ENCODE measurements at regions not wholly inside any gene's neighbourhood (a gene's known extent, or its start where the extent isn't known, plus 50 kb on each side); places are given as distances from the start of the nearest gene placed in this dataset.

- in situ Hi-C loops (cut with HindIII; ENCODE audit: low pct_unique_long_range_greater_than_20kb, low sequenced_read_pairs): no loop called here
- TF ChIP-seq JUND (IDR thresholded peaks at IDR 0.05; ENCODE audit: low read depth): no peak
- DNase-seq (ENCODE audit: low read depth in 1 of 2, low spot score in 1 of 2): no peak
These were observed 103.4 kb downstream of the EVX1 start for GRCh38 chr7:27345997-27346396.

GRCh38 chr7:27346531-27347275, 104.1 kb downstream of the EVX1 start:
- in situ Hi-C loops (cut with HindIII; ENCODE audit: low pct_unique_long_range_greater_than_20kb, low sequenced_read_pairs): no loop called here
- peak; percentile 64; the same call in 1 of the 2 replicates for TF ChIP-seq JUND (IDR thresholded peaks at IDR 0.05; ENCODE audit: low read depth)
- DNase-seq (ENCODE audit: low read depth in 1 of 2, low spot score in 1 of 2): peak; percentile 55 to 96

GRCh38 chr7:27347276-27347640, 104.7 kb downstream of the EVX1 start:
- in situ Hi-C loops (cut with HindIII; ENCODE audit: low pct_unique_long_range_greater_than_20kb, low sequenced_read_pairs): no loop called here
- no peak for DNase-seq (ENCODE audit: low read depth in 1 of 2, low spot score in 1 of 2)
- no peak for TF ChIP-seq JUND (IDR thresholded peaks at IDR 0.05; ENCODE audit: low read depth)

- TF ChIP-seq JUND (IDR thresholded peaks at IDR 0.05; ENCODE audit: low read depth): no peak
- peak in 1 of 2 experiments; percentile 82 for DNase-seq (ENCODE audit: low read depth in 1 of 2, low spot score in 1 of 2)
- in situ Hi-C loops (cut with HindIII; ENCODE audit: low pct_unique_long_range_greater_than_20kb, low sequenced_read_pairs): no loop called here
These were observed 107.0 kb downstream of the EVX1 start for GRCh38 chr7:27349621-27350020.

- TF ChIP-seq JUND (IDR thresholded peaks at IDR 0.05; ENCODE audit: low read depth): no peak
- in situ Hi-C loops (cut with HindIII; ENCODE audit: low pct_unique_long_range_greater_than_20kb, low sequenced_read_pairs): no loop called here
- DNase-seq (ENCODE audit: low read depth in 1 of 2, low spot score in 1 of 2): no peak
These were observed 108.5 kb downstream of the EVX1 start for GRCh38 chr7:27351137-27351536.

GRCh38 chr7:27351786-27352185, 109.2 kb downstream of the EVX1 start:
- in situ Hi-C loops (cut with HindIII; ENCODE audit: low pct_unique_long_range_greater_than_20kb, low sequenced_read_pairs): no loop called here
- DNase-seq (ENCODE audit: low read depth in 1 of 2, low spot score in 1 of 2): no peak
- no peak for TF ChIP-seq JUND (IDR thresholded peaks at IDR 0.05; ENCODE audit: low read depth)

GRCh38 chr7:27359181-27360125, 116.9 kb downstream of the EVX1 start:
- DNase-seq (ENCODE audit: low read depth in 1 of 2, low spot score in 1 of 2): no peak
- TF ChIP-seq JUND (IDR thresholded peaks at IDR 0.05; ENCODE audit: low read depth): no peak
- in situ Hi-C loops (cut with HindIII; ENCODE audit: low pct_unique_long_range_greater_than_20kb, low sequenced_read_pairs): no loop called here

GRCh38 chr7:27361522-27361921, 118.9 kb downstream of the EVX1 start:
- in situ Hi-C loops (cut with HindIII; ENCODE audit: low pct_unique_long_range_greater_than_20kb, low sequenced_read_pairs): no loop called here

GRCh38 chr7:27362026-27362425, 119.4 kb downstream of the EVX1 start:
- no peak for DNase-seq (ENCODE audit: low read depth in 1 of 2, low spot score in 1 of 2)
- no peak for TF ChIP-seq JUND (IDR thresholded peaks at IDR 0.05; ENCODE audit: low read depth)
- in situ Hi-C loops (cut with HindIII; ENCODE audit: low pct_unique_long_range_greater_than_20kb, low sequenced_read_pairs): no loop called here

More at GRCh38 chr7:27361522-27361921, 118.9 kb downstream of the EVX1 start:
- no peak for DNase-seq (ENCODE audit: low read depth in 1 of 2, low spot score in 1 of 2)
- TF ChIP-seq JUND (IDR thresholded peaks at IDR 0.05; ENCODE audit: low read depth): no peak

- TF ChIP-seq JUND (IDR thresholded peaks at IDR 0.05; ENCODE audit: low read depth): no peak
- DNase-seq (ENCODE audit: low read depth in 1 of 2, low spot score in 1 of 2): no peak
- in situ Hi-C loops (cut with HindIII; ENCODE audit: low pct_unique_long_range_greater_than_20kb, low sequenced_read_pairs): no loop called here
These were observed 121.7 kb downstream of the EVX1 start for GRCh38 chr7:27364344-27364758.

GRCh38 chr7:27367179-27367932, 124.8 kb downstream of the EVX1 start:
- no peak for DNase-seq (ENCODE audit: low read depth in 1 of 2, low spot score in 1 of 2)
- TF ChIP-seq JUND (IDR thresholded peaks at IDR 0.05; ENCODE audit: low read depth): no peak
- in situ Hi-C loops (cut with HindIII; ENCODE audit: low pct_unique_long_range_greater_than_20kb, low sequenced_read_pairs): no loop called here

GRCh38 chr7:27367933-27368549, 125.4 kb downstream of the EVX1 start:
- DNase-seq (ENCODE audit: low read depth in 1 of 2, low spot score in 1 of 2): no peak
- in situ Hi-C loops (cut with HindIII; ENCODE audit: low pct_unique_long_range_greater_than_20kb, low sequenced_read_pairs): no loop called here
- TF ChIP-seq JUND (IDR thresholded peaks at IDR 0.05; ENCODE audit: low read depth): no peak

Data from T47D (cell line).